ENCODE measurements at regions not wholly inside any gene's neighbourhood (a gene's known extent, or its start where the extent isn't known, plus 50 kb on each side); places are given as distances from the start of the nearest gene placed in this dataset.

DNA sequence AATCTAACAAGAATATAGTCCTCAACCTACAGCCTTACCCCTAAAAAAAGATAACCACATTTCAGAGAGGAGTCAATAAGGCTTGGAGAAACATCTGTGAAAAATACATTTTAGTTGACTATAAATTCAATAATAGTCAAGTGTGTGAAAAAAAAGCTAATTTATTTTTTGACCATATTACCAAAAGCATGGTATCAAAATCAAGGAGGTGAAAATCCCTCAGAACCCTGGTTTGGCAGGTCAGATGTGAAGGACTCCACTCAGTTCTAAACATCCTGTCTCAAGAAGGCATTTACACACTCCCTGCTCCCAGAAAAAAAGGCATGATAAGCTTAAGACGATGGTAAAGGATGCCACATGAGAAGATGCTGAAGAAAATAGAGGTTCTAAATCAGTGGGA, 745.1 kb upstream of the TENM3 start:
- no peak overlapping the region for H3K4me3 ChIP-seq (ENCODE audit: low read length)
- no peak for TF ChIP-seq CTCF (conservative IDR thresholded peaks at IDR 0.05; ENCODE audit: low read length)
- DNase-seq (ENCODE audit: low read depth) = no peak

DNA sequence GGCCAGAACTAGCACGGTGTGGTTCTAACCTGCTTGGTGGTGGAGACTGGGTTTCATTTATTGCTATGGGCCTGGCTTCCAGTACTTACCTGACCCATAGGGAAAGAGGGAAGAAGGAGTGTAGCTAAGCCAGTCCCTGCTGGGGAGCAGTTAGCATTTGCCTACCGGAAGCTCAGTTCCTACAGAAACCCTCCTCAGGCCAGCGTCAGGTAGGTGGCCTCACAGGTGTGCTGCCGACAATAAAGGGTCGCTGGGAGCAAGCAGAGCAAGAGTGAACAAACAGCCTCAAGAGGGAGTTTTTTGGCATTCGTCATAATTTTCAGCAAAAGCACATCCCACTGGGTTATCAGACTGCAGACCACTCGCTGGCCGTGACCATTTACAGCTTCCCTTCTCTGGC, 740.6 kb upstream of the TENM3 start:
- TF ChIP-seq CTCF (conservative IDR thresholded peaks at IDR 0.05; ENCODE audit: low read length) = no peak
- no peak overlapping the region for H3K4me3 ChIP-seq (ENCODE audit: low read length)
- no peak for DNase-seq (ENCODE audit: low read depth)

DNA sequence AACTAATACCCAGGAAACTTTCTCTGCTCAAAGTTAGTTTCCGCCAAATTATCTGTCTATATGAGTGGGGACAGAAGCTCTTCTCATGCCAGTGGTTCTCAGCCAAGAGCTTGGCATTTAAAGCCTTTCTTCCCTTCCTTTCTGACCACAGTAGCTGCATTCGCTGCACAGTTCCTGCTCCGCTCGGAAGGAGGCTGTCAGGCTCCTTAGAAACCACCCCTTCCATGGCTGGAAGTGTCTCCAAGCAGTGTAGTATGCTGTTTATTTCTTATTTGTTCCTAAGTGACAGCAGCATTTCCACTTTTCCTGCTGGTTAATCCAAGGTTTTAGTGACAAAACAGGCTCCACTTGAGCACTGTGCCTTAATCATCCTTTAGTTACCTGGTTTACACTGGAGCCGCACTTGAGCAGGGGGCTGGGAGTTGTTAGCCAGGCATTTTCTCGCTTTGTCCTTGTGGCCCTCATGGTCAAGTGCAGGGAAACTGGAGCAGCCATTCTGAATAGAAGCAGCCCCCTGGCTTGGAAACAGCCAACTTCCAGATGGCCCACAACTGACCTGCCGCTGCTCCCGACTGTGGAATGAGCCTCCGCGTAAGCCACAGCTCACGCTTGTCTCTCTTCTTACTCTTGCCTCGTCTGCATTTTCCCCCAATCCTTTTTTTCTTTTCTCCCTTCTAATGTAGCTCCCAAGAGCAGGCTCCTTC, 739.4 kb upstream of the TENM3 start:
- DNase-seq (ENCODE audit: low read depth) = no peak
- no peak for TF ChIP-seq CTCF (conservative IDR thresholded peaks at IDR 0.05; ENCODE audit: low read length)
- no peak overlapping the region for H3K4me3 ChIP-seq (ENCODE audit: low read length)

DNA sequence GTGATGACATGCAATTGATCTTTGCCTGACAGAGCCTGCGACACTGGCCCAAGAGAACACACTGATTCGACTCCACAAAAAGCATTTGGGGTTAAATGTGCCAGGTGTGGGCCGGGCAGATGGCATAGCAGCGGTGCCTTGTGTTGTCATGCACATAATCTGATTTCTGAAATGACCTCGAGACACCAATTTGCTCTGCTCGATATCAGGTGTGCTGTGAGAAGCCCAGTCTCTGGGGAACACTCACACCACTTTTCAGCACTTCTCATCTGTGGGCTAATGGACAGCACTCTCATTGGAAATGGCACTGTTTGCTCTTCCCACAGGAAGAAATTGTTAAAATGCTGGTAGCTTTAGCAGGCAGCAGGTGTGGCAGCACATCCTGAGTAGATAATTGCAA, 738.3 kb upstream of the TENM3 start:
- TF ChIP-seq CTCF (conservative IDR thresholded peaks at IDR 0.05; ENCODE audit: low read length) = no peak
- no peak for DNase-seq (ENCODE audit: low read depth)
- H3K4me3 ChIP-seq (ENCODE audit: low read length) = no peak overlapping the region

GRCh38 chr4:181507180-181507835, 735.9 kb upstream of the TENM3 start:
- no peak overlapping the region for H3K4me3 ChIP-seq (ENCODE audit: low read length)
- TF ChIP-seq CTCF (conservative IDR thresholded peaks at IDR 0.05; ENCODE audit: low read length) = no peak
- peak; percentile 8 for DNase-seq (ENCODE audit: low read depth)

- no peak for TF ChIP-seq CTCF (conservative IDR thresholded peaks at IDR 0.05; ENCODE audit: low read length)
- DNase-seq (ENCODE audit: low read depth) = no peak
- no peak overlapping the region for H3K4me3 ChIP-seq (ENCODE audit: low read length)
Measured at GRCh38 chr4:181507938-181508337, 735.3 kb upstream of the TENM3 start.

GRCh38 chr4:181508601-181509000, 734.6 kb upstream of the TENM3 start:
- no peak for TF ChIP-seq CTCF (conservative IDR thresholded peaks at IDR 0.05; ENCODE audit: low read length)
- no peak overlapping the region for H3K4me3 ChIP-seq (ENCODE audit: low read length)
- DNase-seq (ENCODE audit: low read depth) = no peak
